ENCODE measurements at regions not wholly inside any gene's neighbourhood (a gene's known extent, or its start where the extent isn't known, plus 50 kb on each side); places are given as distances from the start of the nearest gene placed in this dataset.

- no peak overlapping the region for H3K27ac ChIP-seq (ENCODE audit: low read depth in 1 of 2, low read length in 2 of 2)
- peaks cover 10 to 14% of the 10 kb centered on the region in 2 donors for H3K4me1 ChIP-seq (ENCODE audit: control insufficient read depth in 1 of 2, insufficient read depth in 2 of 2, low read length in 2 of 2)
- H3K4me1 Mint-ChIP-seq: peaks cover 30% of the 10 kb centered on the region
- H3K36me3 ChIP-seq (replicated peaks in 1 of 2; ENCODE audit: control insufficient read depth in 1 of 2, insufficient read depth in 2 of 2, low read length in 2 of 2): no peaks in the 10 kb centered on the region
- no peak overlapping the region for H3K4me2 ChIP-seq (replicated peaks; ENCODE audit: extremely low read depth, low read length, poor library complexity, severe bottlenecking)
- H3K27me3 ChIP-seq (ENCODE audit: control insufficient read depth in 2 of 2, insufficient read depth in 2 of 2, low read length in 2 of 2): no peaks in the 10 kb centered on the region
- H3K27ac Mint-ChIP-seq: no peak overlapping the region
- H2AFZ ChIP-seq (ENCODE audit: insufficient read depth, low read depth, low read length, poor library complexity, severe bottlenecking): no peak overlapping the region
- H3K27me3 Mint-ChIP-seq (ENCODE audit: low read depth in 3 of 3): peaks cover 0 to 6% (median 2%) of the 10 kb centered on the region in 3 donors
- H3K9ac ChIP-seq (ENCODE audit: insufficient read depth, low read length, poor library complexity, severe bottlenecking): no peak overlapping the region
- no peak overlapping the region for H3K4me3 Mint-ChIP-seq
- no peaks in the 10 kb centered on the region for H3K9me3 ChIP-seq (replicated peaks in 1 of 2; ENCODE audit: control insufficient read depth in 1 of 2, insufficient read depth in 1 of 2, low read length in 2 of 2)
- no peak for TF ChIP-seq CTCF (IDR thresholded peaks at IDR 0.05)
- no peaks in the 10 kb centered on the region for H4K20me1 ChIP-seq (ENCODE audit: insufficient read depth, low read length)
- no peak for DNase-seq
- intact Hi-C loops (cut with micrococcal nuclease): no loop called here
- peaks cover 0 to 3% (median 0%) of the 10 kb centered on the region in 7 donors for H3K9me3 Mint-ChIP-seq
- no peaks in the 10 kb centered on the region for H3K79me2 ChIP-seq (ENCODE audit: insufficient read depth, low read length)
- H3K36me3 Mint-ChIP-seq: peaks cover 0 to 2% of the 10 kb centered on the region in 2 donors
- H3K4me3 ChIP-seq (replicated peaks in 1 of 3; ENCODE audit: low read depth in 2 of 3, low read length in 3 of 3): no peak overlapping the region
- WGBS (ENCODE audit: insufficient coverage): 92% methylated on average over 2 of the region's 10 CpGs
These were observed 403.8 kb upstream of the ID2 start for GRCh38 chr2:8277921-8278571.

- peaks cover 2 to 3% of the 10 kb centered on the region in 2 donors for H3K36me3 Mint-ChIP-seq
- Histone ChIP-seq H3K36me3 (replicated peaks in 1 of 2; ENCODE audit: control insufficient read depth in 1 of 2, insufficient read depth in 2 of 2, low read length in 2 of 2) (no peaks in the 10 kb centered on the region), H3K9ac (ENCODE audit: insufficient read depth, low read length, poor library complexity, severe bottlenecking) (no peak overlapping the region), H2AFZ (ENCODE audit: insufficient read depth, low read depth, low read length, poor library complexity, severe bottlenecking) (no peak overlapping the region), H3K4me2 (replicated peaks; ENCODE audit: extremely low read depth, low read length, poor library complexity, severe bottlenecking) (no peak overlapping the region), H3K4me3 (replicated peaks in 1 of 3; ENCODE audit: low read depth in 2 of 3, low read length in 3 of 3) (no peak overlapping the region), H3K9me3 (replicated peaks in 1 of 2; ENCODE audit: control insufficient read depth in 1 of 2, insufficient read depth in 1 of 2, low read length in 2 of 2) (no peaks in the 10 kb centered on the region), H3K27ac (ENCODE audit: low read depth in 1 of 2, low read length in 2 of 2) (no peak overlapping the region), H4K20me1 (ENCODE audit: insufficient read depth, low read length) (no peaks in the 10 kb centered on the region), H3K4me1 (ENCODE audit: control insufficient read depth in 1 of 2, insufficient read depth in 2 of 2, low read length in 2 of 2) (peaks cover 10 to 14% of the 10 kb centered on the region in 2 donors), H3K27me3 (ENCODE audit: control insufficient read depth in 2 of 2, insufficient read depth in 2 of 2, low read length in 2 of 2) (no peaks in the 10 kb centered on the region), H3K79me2 (ENCODE audit: insufficient read depth, low read length) (no peaks in the 10 kb centered on the region)
- WGBS (ENCODE audit: insufficient coverage): 96% methylated on average over 6 of the region's 10 CpGs
- intact Hi-C loops (cut with micrococcal nuclease): no loop called here
- no peak for TF ChIP-seq CTCF (IDR thresholded peaks at IDR 0.05)
- peak overlapping the region in 1 of 7 donors; percentile 28 for H3K27ac Mint-ChIP-seq
- no peak overlapping the region for H3K4me3 Mint-ChIP-seq
- H3K27me3 Mint-ChIP-seq (ENCODE audit: low read depth in 3 of 3): peaks cover 0 to 6% (median 2%) of the 10 kb centered on the region in 3 donors
- no peak for DNase-seq
- H3K4me1 Mint-ChIP-seq: peaks cover 31% of the 10 kb centered on the region
- H3K9me3 Mint-ChIP-seq: peaks cover 0 to 3% (median 0%) of the 10 kb centered on the region in 7 donors
These were observed 403.0 kb upstream of the ID2 start for GRCh38 chr2:8278709-8279354.

All from CD14-positive monocyte (primary cell).